Spleen (tissue), 11 donors: ENCODE measurements at regions not wholly inside any gene's neighbourhood (a gene's known extent, or its start where the extent isn't known, plus 50 kb on each side); places are given as distances from the start of the nearest gene placed in this dataset.

Experiments used
- DNase-seq: peaks from one replicate; pipeline ENCODE4 v3.0.0-alpha.2; 2020
- H3K27ac ChIP-seq, 8 donors: fragments of 200-600 bp; sonication (generic) in 7 of 8; 1 replicate in 4 of 8; 2 replicates in 4 of 8; pipeline versions ENCODE4 v1.5.0 to v1.8.0; 2016 to 2021; ENCODE audit warnings: inconsistent platforms in 4 of 8, mild to moderate bottlenecking in 4 of 8, moderate library complexity in 1 of 8
- H3K27me3 ChIP-seq, 7 donors: fragments of 200-600 bp; sonication (generic) in 6 of 7; replicated peaks in 1 of 7; 1 replicate in 4 of 7; 2 replicates in 3 of 7; pipeline versions ENCODE4 v1.5.0 to v1.8.0; 2016 to 2021; ENCODE audit warnings: inconsistent platforms in 3 of 7, mild to moderate bottlenecking in 1 of 7
- H3K36me3 ChIP-seq, 6 donors: fragments of 200-600 bp; sonication (generic) in 5 of 6; 1 replicate in 4 of 6; 2 replicates in 2 of 6; pipeline versions ENCODE4 v1.5.0 to v1.8.0; 2016 to 2021; ENCODE audit warnings: inconsistent platforms in 2 of 6
- H3K4me1 ChIP-seq, 6 donors: fragments of 200-600 bp; sonication (generic) in 5 of 6; 1 replicate in 3 of 6; 2 replicates in 3 of 6; pipeline versions ENCODE4 v1.5.0 to v1.8.0; 2016 to 2021; ENCODE audit warnings: inconsistent platforms in 3 of 6
- H3K4me3 ChIP-seq, 8 donors: fragments of 200-600 bp; sonication (generic) in 7 of 8; 1 replicate in 4 of 8; 2 replicates in 4 of 8; pipeline versions ENCODE4 v1.5.0 to v1.8.0; 2016 to 2021; ENCODE audit warnings: inconsistent platforms in 4 of 8, mild to moderate bottlenecking in 4 of 8, moderate library complexity in 2 of 8
- H3K9me3 ChIP-seq, 8 donors: fragments of 200-600 bp; sonication (generic) in 7 of 8; 1 replicate in 4 of 8; 2 replicates in 4 of 8; pipeline versions ENCODE4 v1.5.0 to v1.8.0; 2016 to 2021; ENCODE audit warnings: inconsistent platforms in 4 of 8
- POLR2A ChIP-seq, 3 donors: fragments of 450-650 bp; IDR thresholded peaks; one replicate each; pipeline ENCODE4 v1.5.1; 2017; ENCODE audit warnings: antibody characterized with exemption in 3 of 3, mild to moderate bottlenecking in 1 of 3
- POLR2AphosphoS5 ChIP-seq, 3 donors: sonication (generic); formaldehyde crosslinking; IDR thresholded peaks; one replicate each; pipeline ENCODE4 v1.5.1; 2017; ENCODE audit warnings: antibody characterized with exemption in 3 of 3
- WGBS, 5 donors: extraction: QIAGEN DNeasy Blood & Tissue Kit in 3 of 5; methylation state at CpG; one replicate each; pipeline versions ENCODE4 v1.1.5 to v1.1.7; 2013 to 2018; 5-methylcytosine and 5-hydroxymethylcytosine counted together
- intact Hi-C: fragments of 100-400 bp; cut with DNase I; formaldehyde crosslinking; loops from one replicate; pipeline ENCODE4 v1.15.0; 2023; ENCODE audit warnings: low total_unique reads
- TF ChIP-seq, protein P1 (sequence below), 11 experiments: fragments of 200-600 bp in 7 of 11; fragments of 450-650 bp in 4 of 11; sonication (generic) in 4 of 11; IDR thresholded peaks in 8 of 11; conservative IDR thresholded peaks in 3 of 11; 1 replicate in 7 of 11; 2 replicates in 4 of 11; pipeline versions ENCODE4 v1.4.0 to v1.8.0; 2016 to 2021; ENCODE audit warnings: antibody characterized with exemption in 11 of 11, inconsistent platforms in 4 of 11, mild to moderate bottlenecking in 1 of 11
- donor health status: healthy with polysubstance abuse.
- donor health status: DM: no; HTN: no; CAD: no; lungs with moderate emphysema.
- donor health status: DM: no; HTN: no; CAD: no.
- donor health status: Bipolar disorder and iron deficiency.
- donor health status: healthy.
- donor health status: DM: no; HTN: no; CAD: no.
- donor health status: DM: yes; HTN: yes; CAD: no.

DNA sequence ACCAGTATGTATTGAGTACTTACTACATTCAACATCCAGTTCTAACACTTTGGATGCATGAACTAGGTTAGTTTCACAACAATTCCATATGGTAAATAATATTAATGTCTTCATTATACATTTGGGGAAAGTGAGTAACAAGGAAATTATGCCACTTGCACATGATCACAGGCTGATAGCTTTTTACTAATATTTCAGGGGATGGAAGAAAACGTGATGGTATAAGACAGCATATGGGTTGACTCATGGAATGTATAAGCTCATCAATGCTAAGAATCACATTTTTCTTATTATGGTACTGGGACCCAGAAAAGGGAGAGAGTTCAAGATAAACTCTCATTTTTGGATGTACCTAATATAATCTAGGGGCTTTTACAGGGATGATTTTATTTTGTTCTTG is 188.7 kb downstream of the MIAT start:
- Histone ChIP-seq H3K4me3 (no peak overlapping the region), H3K36me3 (no peaks in the 10 kb centered on the region), H3K9me3 (no peaks in the 10 kb centered on the region), H3K27ac (no peak overlapping the region), H3K4me1 (peaks cover 0 to 18% (median 11%) of the 10 kb centered on the region in 6 donors), H3K27me3 (no peaks in the 10 kb centered on the region)
- WGBS, 5 donors: 73 to 92% (median 81%) methylated on average over 1 of the region's 1 CpG
- TF ChIP-seq POLR2AphosphoS5 (IDR thresholded peaks at IDR 0.05) (no peak), POLR2A (IDR thresholded peaks at IDR 0.05) (no peak)
- TF ChIP-seq, protein P1, sequence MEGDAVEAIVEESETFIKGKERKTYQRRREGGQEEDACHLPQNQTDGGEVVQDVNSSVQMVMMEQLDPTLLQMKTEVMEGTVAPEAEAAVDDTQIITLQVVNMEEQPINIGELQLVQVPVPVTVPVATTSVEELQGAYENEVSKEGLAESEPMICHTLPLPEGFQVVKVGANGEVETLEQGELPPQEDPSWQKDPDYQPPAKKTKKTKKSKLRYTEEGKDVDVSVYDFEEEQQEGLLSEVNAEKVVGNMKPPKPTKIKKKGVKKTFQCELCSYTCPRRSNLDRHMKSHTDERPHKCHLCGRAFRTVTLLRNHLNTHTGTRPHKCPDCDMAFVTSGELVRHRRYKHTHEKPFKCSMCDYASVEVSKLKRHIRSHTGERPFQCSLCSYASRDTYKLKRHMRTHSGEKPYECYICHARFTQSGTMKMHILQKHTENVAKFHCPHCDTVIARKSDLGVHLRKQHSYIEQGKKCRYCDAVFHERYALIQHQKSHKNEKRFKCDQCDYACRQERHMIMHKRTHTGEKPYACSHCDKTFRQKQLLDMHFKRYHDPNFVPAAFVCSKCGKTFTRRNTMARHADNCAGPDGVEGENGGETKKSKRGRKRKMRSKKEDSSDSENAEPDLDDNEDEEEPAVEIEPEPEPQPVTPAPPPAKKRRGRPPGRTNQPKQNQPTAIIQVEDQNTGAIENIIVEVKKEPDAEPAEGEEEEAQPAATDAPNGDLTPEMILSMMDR (IDR thresholded peaks at IDR 0.05 in 8 of 11, conservative IDR thresholded peaks at IDR 0.05 in 3 of 11): no peak
- DNase-seq: no peak
- intact Hi-C loops: no loop called here

DNA sequence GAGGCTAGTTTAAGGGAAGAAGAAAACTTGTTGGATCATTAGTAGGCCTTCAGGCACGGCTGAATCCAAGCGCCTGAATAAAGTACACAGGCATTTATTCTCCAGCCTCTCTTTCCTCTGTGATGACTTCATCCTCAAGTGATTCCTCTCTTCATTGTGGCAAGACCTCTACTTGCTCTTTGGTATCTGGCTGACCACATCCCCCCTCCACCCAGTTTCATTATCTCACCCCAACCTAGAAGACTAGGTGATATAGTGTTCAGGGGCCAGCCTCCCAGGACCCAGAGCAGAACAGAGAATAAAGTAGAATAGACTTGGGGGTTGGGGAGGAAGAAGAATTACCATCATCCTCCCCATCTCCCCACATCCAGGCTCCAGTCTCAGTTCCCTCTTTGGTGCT is 189.3 kb downstream of the MIAT start:
- intact Hi-C loops: no loop called here
- no peaks in the 10 kb centered on the region for H3K9me3 ChIP-seq
- no peak for DNase-seq
- H3K4me1 ChIP-seq: peaks cover 0 to 18% (median 11%) of the 10 kb centered on the region in 6 donors
- no peaks in the 10 kb centered on the region for H3K36me3 ChIP-seq
- H3K27ac ChIP-seq: no peak overlapping the region
- 74 to 95% (median 88%) methylated on average over 2 of the region's 2 CpGs for WGBS, 5 donors
- H3K4me3 ChIP-seq: no peak overlapping the region
- TF ChIP-seq POLR2AphosphoS5 (IDR thresholded peaks at IDR 0.05): no peak
- TF ChIP-seq, protein P1 (IDR thresholded peaks at IDR 0.05 in 8 of 11, conservative IDR thresholded peaks at IDR 0.05 in 3 of 11): no peak
- TF ChIP-seq POLR2A (IDR thresholded peaks at IDR 0.05): no peak
- H3K27me3 ChIP-seq: no peaks in the 10 kb centered on the region

DNA sequence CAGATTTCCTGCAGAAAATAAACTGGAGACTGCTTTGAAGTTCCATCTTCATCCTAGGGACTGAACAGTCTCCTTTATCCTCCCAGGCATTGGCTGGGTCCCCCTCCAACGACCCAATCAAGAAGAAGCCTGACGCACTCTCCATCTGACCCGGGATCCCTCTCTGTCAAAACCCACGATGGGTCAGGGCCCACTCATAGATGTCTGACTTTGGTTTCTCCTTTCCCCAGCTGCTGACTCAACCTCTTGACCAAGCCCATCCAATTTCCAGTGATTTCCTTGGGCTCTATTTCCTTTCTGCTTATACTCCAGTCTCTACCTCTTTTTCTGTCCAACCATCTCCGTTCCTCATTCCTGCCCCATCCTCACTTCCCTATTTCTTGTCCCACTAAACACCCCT is 189.7 kb downstream of the MIAT start:
- DNase-seq: no peak
- Histone ChIP-seq H3K36me3 (peaks cover 0 to 4% (median 0%) of the 10 kb centered on the region in 6 donors), H3K4me3 (no peak overlapping the region), H3K27me3 (no peaks in the 10 kb centered on the region), H3K9me3 (no peaks in the 10 kb centered on the region), H3K4me1 (peaks cover 0 to 18% (median 11%) of the 10 kb centered on the region in 6 donors), H3K27ac (no peak overlapping the region)
- intact Hi-C loops: no loop called here
- TF ChIP-seq, protein P1 (IDR thresholded peaks at IDR 0.05 in 8 of 11, conservative IDR thresholded peaks at IDR 0.05 in 3 of 11): no peak
- TF ChIP-seq POLR2AphosphoS5 (IDR thresholded peaks at IDR 0.05) (no peak), POLR2A (IDR thresholded peaks at IDR 0.05) (no peak)
- 56 to 82% (median 59%) methylated on average over 5 of the region's 5 CpGs for WGBS, 5 donors

DNA sequence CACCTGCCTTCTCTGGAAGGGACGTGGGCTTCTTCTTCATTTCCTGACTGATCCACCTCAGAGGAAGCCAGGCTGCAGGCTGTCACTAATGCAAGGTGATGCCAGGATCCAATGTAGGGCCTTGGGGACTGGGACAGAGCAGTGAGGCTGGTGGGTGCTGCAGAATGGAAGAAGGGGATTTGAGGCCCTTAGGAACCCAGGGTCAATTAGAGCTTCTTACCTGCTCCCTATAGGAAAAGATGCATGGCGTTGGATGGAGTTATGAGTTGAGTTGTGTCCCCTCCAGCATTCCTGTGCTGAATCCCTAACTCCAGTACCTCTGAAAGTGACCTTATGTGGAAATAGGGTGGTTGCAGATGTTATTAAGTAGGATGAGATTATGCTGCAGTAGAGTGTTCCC is 190.4 kb downstream of the MIAT start:
- peaks cover 0 to 9% (median 0%) of the 10 kb centered on the region in 6 donors for H3K36me3 ChIP-seq
- H3K9me3 ChIP-seq: no peaks in the 10 kb centered on the region
- H3K27ac ChIP-seq: no peak overlapping the region
- intact Hi-C loops: no loop called here
- H3K4me3 ChIP-seq: no peak overlapping the region
- H3K4me1 ChIP-seq: peaks cover 0 to 18% (median 11%) of the 10 kb centered on the region in 6 donors
- WGBS, 5 donors: 80 to 91% (median 83%) methylated on average over 2 of the region's 2 CpGs
- TF ChIP-seq, protein P1 (IDR thresholded peaks at IDR 0.05 in 8 of 11, conservative IDR thresholded peaks at IDR 0.05 in 3 of 11): no peak
- TF ChIP-seq POLR2A (IDR thresholded peaks at IDR 0.05): no peak
- TF ChIP-seq POLR2AphosphoS5 (IDR thresholded peaks at IDR 0.05): no peak
- no peaks in the 10 kb centered on the region for H3K27me3 ChIP-seq
- no peak for DNase-seq
